ENCODE measurements at regions not wholly inside any gene's neighbourhood (a gene's known extent, or its start where the extent isn't known, plus 50 kb on each side); places are given as distances from the start of the nearest gene placed in this dataset.

DNA sequence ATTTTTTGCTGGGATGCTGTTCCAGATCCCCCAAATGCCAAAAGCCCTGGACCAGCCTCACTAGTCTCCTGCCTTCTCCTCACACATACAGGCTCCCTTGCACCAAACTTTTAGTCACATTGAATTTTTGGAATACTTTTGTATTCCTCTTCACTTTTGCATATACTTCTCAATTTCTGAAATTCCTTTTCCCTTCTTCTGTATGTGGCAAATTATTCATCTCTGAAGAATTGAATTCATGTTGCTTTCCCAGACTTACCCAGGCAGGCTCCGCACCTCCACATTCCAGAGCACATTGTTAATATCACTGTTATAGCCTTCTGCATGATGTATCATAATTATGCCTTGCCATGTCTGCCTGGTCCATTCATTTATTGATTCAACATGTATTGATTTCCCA lies 255.3 kb upstream of the POU3F2 start:
- Histone ChIP-seq H3K4me2 (ENCODE audit: low read depth, low read length) (no peak overlapping the region), H3K36me3 (replicated peaks; ENCODE audit: insufficient read depth, low read length) (no peaks in the 10 kb centered on the region), H3K27ac (ENCODE audit: low read length) (no peak overlapping the region), H3K9ac (ENCODE audit: low read length) (no peak overlapping the region), H3F3A (ENCODE audit: insufficient read depth, low read length) (no peaks in the 10 kb centered on the region), H3K9me3 (replicated peaks; ENCODE audit: insufficient read depth, low read length) (no peaks in the 10 kb centered on the region), H3K4me3 (ENCODE audit: low read length) (no peak overlapping the region), H2AFZ (ENCODE audit: low read length) (no peak overlapping the region), H4K20me1 (ENCODE audit: insufficient read depth, low read length) (no peaks in the 10 kb centered on the region), H3K9me2 (replicated peaks; ENCODE audit: insufficient read depth, low read length) (no peaks in the 10 kb centered on the region), H3K4me1 (ENCODE audit: low read length) (no peaks in the 10 kb centered on the region), H3K79me2 (ENCODE audit: low read length) (no peaks in the 10 kb centered on the region), H3K27me3 (replicated peaks; ENCODE audit: insufficient read depth, low read length) (no peaks in the 10 kb centered on the region)
- DNase-seq, result no peak
- TF ChIP-seq CTCF (IDR thresholded peaks at IDR 0.05; ENCODE audit: low read length) (no peak), EZH2 (optimal IDR thresholded peaks at IDR 0.05; ENCODE audit: low read depth, low read length) (no peak)

DNA sequence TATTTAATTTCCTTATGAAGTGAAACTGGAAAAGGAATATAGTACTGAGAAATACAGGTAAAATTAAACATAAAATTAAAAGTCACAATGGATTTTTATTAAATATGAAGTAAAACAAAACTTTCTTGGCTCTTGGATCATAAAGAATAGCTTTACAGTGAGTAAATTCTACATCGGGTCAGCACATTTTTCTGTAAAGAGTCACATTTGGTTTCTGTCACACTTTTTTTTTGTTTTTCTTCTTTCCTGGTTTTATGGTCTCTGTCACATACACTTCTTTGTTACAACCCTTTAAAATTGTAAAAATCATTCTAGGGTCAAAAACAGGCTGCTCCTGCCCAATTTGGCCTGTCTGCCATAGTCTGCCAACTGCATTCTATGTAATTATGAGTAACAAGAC lies 254.4 kb upstream of the POU3F2 start:
- no peaks in the 10 kb centered on the region for H3K4me1 ChIP-seq (ENCODE audit: low read length)
- DNase-seq, result no peak

GRCh38 chr6:98581705-98582104 lies 252.7 kb upstream of the POU3F2 start:
- Histone ChIP-seq H3K79me2 (ENCODE audit: low read length) (no peaks in the 10 kb centered on the region), H3K9ac (ENCODE audit: low read length) (no peak overlapping the region)

More for the DNA sequence above, 254.4 kb upstream of the POU3F2 start:
- Histone ChIP-seq H3K9ac (ENCODE audit: low read length) (no peak overlapping the region), H2AFZ (ENCODE audit: low read length) (no peak overlapping the region), H3K4me2 (ENCODE audit: low read depth, low read length) (no peak overlapping the region), H3K9me3 (replicated peaks; ENCODE audit: insufficient read depth, low read length) (no peaks in the 10 kb centered on the region), H3K27me3 (replicated peaks; ENCODE audit: insufficient read depth, low read length) (no peaks in the 10 kb centered on the region), H3K27ac (ENCODE audit: low read length) (no peak overlapping the region), H3K79me2 (ENCODE audit: low read length) (no peaks in the 10 kb centered on the region), H3K9me2 (replicated peaks; ENCODE audit: insufficient read depth, low read length) (no peaks in the 10 kb centered on the region), H4K20me1 (ENCODE audit: insufficient read depth, low read length) (no peaks in the 10 kb centered on the region), H3K4me3 (ENCODE audit: low read length) (no peak overlapping the region), H3F3A (ENCODE audit: insufficient read depth, low read length) (no peaks in the 10 kb centered on the region), H3K36me3 (replicated peaks; ENCODE audit: insufficient read depth, low read length) (no peaks in the 10 kb centered on the region)
- TF ChIP-seq CTCF (IDR thresholded peaks at IDR 0.05; ENCODE audit: low read length), result no peak
- no peak for TF ChIP-seq EZH2phosphoT487 (IDR thresholded peaks at IDR 0.05; ENCODE audit: low read length)
- no peak for TF ChIP-seq EZH2 (optimal IDR thresholded peaks at IDR 0.05; ENCODE audit: low read depth, low read length)

More at GRCh38 chr6:98581705-98582104, 252.7 kb upstream of the POU3F2 start:
- no peak overlapping the region for H2AFZ ChIP-seq (ENCODE audit: low read length)
- H3K27me3 ChIP-seq (replicated peaks; ENCODE audit: insufficient read depth, low read length), result no peaks in the 10 kb centered on the region
- H3K4me2 ChIP-seq (ENCODE audit: low read depth, low read length), result no peak overlapping the region
- no peaks in the 10 kb centered on the region for H3K4me1 ChIP-seq (ENCODE audit: low read length)
- no peaks in the 10 kb centered on the region for H3K9me2 ChIP-seq (replicated peaks; ENCODE audit: insufficient read depth, low read length)
- no peaks in the 10 kb centered on the region for H3K36me3 ChIP-seq (replicated peaks; ENCODE audit: insufficient read depth, low read length)
- DNase-seq, result no peak
- H3K27ac ChIP-seq (ENCODE audit: low read length), result no peak overlapping the region
- no peaks in the 10 kb centered on the region for H3F3A ChIP-seq (ENCODE audit: insufficient read depth, low read length)
- H3K9me3 ChIP-seq (replicated peaks; ENCODE audit: insufficient read depth, low read length), result no peaks in the 10 kb centered on the region
- TF ChIP-seq CTCF (IDR thresholded peaks at IDR 0.05; ENCODE audit: low read length) (no peak), EZH2phosphoT487 (IDR thresholded peaks at IDR 0.05; ENCODE audit: low read length) (no peak), EZH2 (optimal IDR thresholded peaks at IDR 0.05; ENCODE audit: low read depth, low read length) (no peak)
- H3K4me3 ChIP-seq (ENCODE audit: low read length), result no peak overlapping the region
- no peaks in the 10 kb centered on the region for H4K20me1 ChIP-seq (ENCODE audit: insufficient read depth, low read length)

All from MM.1S (cell line).